ENCODE measurements at regions not wholly inside any gene's neighbourhood (a gene's known extent, or its start where the extent isn't known, plus 50 kb on each side); places are given as distances from the start of the nearest gene placed in this dataset.

DNA sequence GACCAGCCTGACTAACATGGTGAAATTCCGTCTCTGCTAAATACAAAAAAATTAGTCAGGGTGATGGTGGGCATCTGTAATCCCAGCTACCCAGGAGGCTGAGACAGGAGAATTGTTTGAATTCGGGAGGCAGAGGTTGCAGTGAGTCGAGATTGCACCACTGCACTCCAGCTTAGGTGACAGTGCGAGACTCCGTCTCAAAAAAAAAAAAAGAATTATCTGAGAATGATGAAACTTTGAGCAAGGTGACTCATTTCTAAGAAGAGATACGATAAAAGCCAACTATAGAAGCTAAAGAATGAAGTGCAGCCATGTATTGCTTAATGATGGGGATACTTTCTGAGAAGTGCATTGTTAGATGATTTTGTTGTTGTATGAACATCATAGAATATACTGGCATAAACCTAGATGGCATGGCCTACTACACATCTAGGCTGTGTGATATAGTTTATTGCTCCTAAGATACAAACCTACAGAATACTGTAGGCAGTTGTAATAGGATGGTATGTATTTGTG lies 64.7 kb downstream of the SNRPE start:
- TF ChIP-seq, protein P1, sequence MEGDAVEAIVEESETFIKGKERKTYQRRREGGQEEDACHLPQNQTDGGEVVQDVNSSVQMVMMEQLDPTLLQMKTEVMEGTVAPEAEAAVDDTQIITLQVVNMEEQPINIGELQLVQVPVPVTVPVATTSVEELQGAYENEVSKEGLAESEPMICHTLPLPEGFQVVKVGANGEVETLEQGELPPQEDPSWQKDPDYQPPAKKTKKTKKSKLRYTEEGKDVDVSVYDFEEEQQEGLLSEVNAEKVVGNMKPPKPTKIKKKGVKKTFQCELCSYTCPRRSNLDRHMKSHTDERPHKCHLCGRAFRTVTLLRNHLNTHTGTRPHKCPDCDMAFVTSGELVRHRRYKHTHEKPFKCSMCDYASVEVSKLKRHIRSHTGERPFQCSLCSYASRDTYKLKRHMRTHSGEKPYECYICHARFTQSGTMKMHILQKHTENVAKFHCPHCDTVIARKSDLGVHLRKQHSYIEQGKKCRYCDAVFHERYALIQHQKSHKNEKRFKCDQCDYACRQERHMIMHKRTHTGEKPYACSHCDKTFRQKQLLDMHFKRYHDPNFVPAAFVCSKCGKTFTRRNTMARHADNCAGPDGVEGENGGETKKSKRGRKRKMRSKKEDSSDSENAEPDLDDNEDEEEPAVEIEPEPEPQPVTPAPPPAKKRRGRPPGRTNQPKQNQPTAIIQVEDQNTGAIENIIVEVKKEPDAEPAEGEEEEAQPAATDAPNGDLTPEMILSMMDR (IDR thresholded peaks at IDR 0.05; ENCODE audit: control extremely low read depth, extremely low read depth, low read depth, missing control alignments): no peak
- CTCF ChIA-PET: no interaction called here
- POLR2A ChIA-PET: no interaction called here

DNA sequence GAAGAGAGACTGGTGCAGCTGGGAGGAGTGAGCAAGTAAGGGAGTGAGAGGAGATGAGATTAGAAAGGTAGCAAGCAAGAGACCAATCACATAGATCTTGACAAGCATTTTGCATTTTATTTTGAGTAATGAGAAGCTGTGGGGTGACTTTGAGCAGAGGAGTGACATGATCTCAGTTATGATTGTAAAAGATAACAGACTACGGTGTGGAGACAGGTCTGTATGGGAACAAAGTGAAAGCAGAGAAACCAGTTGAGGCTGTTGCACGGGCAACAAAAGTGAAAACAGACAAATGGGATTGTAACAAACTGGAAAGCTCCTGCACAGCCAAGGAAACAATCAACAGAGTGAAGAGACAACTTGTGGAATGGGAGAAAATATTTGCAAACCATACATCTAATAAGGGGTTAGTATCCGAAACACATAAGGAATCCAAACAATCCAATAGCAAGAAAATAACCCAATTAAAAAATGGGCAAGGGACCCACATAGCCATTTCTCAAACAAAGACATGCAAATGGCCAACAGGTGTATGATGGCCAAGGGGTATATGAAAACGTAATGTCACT lies 68.4 kb downstream of the SNRPE start:
- DNase-seq (ENCODE audit: extremely low spot score): no peak
- TF ChIP-seq, protein P1 (IDR thresholded peaks at IDR 0.05; ENCODE audit: control extremely low read depth, extremely low read depth, low read depth, missing control alignments): no peak
- POLR2A ChIA-PET: no interaction called here
- CTCF ChIA-PET: no interaction called here

More for the DNA sequence above, 64.7 kb downstream of the SNRPE start:
- no peak for DNase-seq (ENCODE audit: extremely low spot score)

DNA sequence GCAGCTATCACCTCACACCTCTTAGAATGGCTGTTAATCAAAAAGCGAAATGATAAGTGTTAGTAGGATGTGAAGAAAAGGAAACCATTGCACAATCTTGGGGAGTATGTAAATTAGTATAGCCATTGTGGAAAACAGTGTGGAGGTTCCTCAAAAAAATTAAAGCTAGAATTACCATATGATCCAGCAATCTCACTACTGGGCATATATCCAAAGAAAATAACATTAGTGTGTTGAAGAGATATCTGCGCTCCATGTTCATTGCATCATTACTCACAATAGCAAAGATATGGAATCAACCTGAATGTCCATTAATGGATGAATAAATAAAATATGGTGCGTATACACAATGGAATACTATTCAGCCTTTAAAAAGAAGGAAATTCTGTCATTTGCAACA lies 68.9 kb downstream of the SNRPE start:
- DNase-seq (ENCODE audit: extremely low spot score): no peak
- POLR2A ChIA-PET: no interaction called here

DNA sequence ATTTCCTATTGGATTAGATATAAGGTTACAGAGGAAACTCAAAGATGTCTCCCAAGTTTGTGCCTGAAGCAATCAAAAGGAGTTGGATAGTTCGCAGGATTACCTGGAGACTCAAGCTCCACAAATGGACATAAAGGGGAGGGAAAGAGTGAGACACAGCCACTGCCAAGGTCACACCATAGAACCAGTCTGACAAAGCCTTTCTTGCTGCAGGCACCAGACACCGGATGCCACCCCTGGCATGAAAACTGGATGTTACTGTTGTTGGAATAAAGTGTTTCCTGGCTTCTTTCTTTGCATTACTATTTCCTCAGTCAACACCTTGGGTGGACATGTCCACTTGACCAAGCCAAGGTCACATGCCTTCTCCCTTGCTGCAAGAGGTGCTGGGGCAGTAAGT lies 70.6 kb downstream of the SNRPE start:
- POLR2A ChIA-PET: no interaction called here
- TF ChIP-seq, protein P1 (IDR thresholded peaks at IDR 0.05; ENCODE audit: control extremely low read depth, extremely low read depth, low read depth, missing control alignments): no peak
- DNase-seq (ENCODE audit: extremely low spot score): no peak
- CTCF ChIA-PET: interaction anchor here (1.2 kb wide), 1 partner anchor 59 kb away, joined by 3 read pairs; no protein-coding TSS in a partner anchor

More for the DNA sequence above, 68.9 kb downstream of the SNRPE start:
- TF ChIP-seq, protein P1 (IDR thresholded peaks at IDR 0.05; ENCODE audit: control extremely low read depth, extremely low read depth, low read depth, missing control alignments): no peak
- CTCF ChIA-PET: no interaction called here

DNA sequence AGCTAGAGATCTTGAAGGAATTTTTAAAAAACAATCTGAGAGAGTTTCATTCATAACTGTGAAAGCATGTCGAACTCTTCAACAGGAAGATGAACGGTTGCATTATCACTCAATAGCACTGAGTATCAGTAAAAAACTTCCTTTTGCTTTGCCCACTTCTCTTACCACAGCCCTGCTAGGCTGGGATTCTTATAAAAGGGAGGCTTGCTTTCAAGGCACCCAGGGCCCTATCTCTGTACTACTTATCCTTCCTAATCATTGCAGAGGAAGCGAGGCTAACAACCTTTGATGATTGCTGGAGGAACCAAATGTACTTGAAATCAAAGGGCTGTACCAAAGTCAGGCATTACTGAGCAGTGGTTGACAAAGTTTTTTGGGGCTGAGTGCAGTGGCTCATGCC lies 71.2 kb downstream of the SNRPE start:
- DNase-seq (ENCODE audit: extremely low spot score): no peak
- TF ChIP-seq, protein P1 (IDR thresholded peaks at IDR 0.05; ENCODE audit: control extremely low read depth, extremely low read depth, low read depth, missing control alignments): no peak
- ChIA-PET POLR2A (no interaction called here), CTCF (interaction anchor here (1.2 kb wide), 1 partner anchor 60 kb away, joined by 3 read pairs; no protein-coding TSS in a partner anchor)

DNA sequence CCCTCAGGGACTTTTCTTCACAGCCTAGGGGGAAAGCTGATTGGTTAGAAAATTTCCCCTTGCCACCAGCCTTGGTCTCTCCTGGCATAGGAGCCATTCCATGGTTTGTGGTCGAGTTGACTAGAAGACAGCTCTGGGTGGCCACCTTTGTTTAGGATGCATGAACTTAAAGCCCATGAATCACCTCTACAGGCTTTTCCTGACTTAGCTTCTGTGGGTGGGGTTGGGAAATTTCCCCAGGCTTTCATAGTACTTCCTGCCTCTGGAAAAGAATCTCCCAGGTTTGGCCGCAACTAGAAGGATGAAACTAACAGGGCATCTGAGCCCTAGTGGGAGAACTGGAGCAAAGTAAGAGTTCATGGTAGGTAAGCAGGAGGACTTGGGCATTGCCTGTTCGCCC lies 72.6 kb downstream of the SNRPE start:
- no peak for DNase-seq (ENCODE audit: extremely low spot score)
- TF ChIP-seq, protein P1 (IDR thresholded peaks at IDR 0.05; ENCODE audit: control extremely low read depth, extremely low read depth, low read depth, missing control alignments): no peak
- CTCF ChIA-PET: no interaction called here
- POLR2A ChIA-PET: no interaction called here
